GM18511 (cell line): ENCODE measurements at regions not wholly inside any gene's neighbourhood (a gene's known extent, or its start where the extent isn't known, plus 50 kb on each side); places are given as distances from the start of the nearest gene placed in this dataset.
"Not testable (repeated sequence)": the region's sequence is repeated elsewhere in the genome, so short reads cannot be mapped to it uniquely, and the experiment has no call there.

ENCODE experiments used
- ATAC-seq: cut with Tn5 transposase; IDR thresholded peaks from one replicate; pipeline ENCODE4 v1.9.1; 2021; ENCODE audit warnings: mild to moderate bottlenecking, moderate library complexity; ENCODE audit not compliant: unreplicated experiment

GRCh38 chr1:157328120-157328519 is 189.9 kb upstream of the ETV3 start:
- not testable (repeated sequence) for ATAC-seq

- ATAC-seq = no peak
Measured at GRCh38 chr1:157326173-157326859, 188.1 kb upstream of the ETV3 start.

- ATAC-seq = no peak
Measured at GRCh38 chr1:157325220-157325619, 187.0 kb upstream of the ETV3 start.

GRCh38 chr1:157321972-157322371 is 183.8 kb upstream of the ETV3 start:
- not testable (repeated sequence) for ATAC-seq

- no peak for ATAC-seq
Measured at GRCh38 chr1:157319567-157319966, 181.4 kb upstream of the ETV3 start.

- not testable (repeated sequence) for ATAC-seq
Measured at GRCh38 chr1:157317229-157317628, 179.0 kb upstream of the ETV3 start.

- ATAC-seq = no peak
Measured at GRCh38 chr1:157315544-157315943, 177.3 kb upstream of the ETV3 start.

GRCh38 chr1:157314408-157314807 is 176.2 kb upstream of the ETV3 start:
- ATAC-seq = no peak

GRCh38 chr1:157313240-157313807 is 175.1 kb upstream of the ETV3 start:
- no peak for ATAC-seq

GRCh38 chr1:157312082-157312812 is 174.1 kb upstream of the ETV3 start:
- no peak for ATAC-seq

- no peak for ATAC-seq
Measured at GRCh38 chr1:157311730-157312081, 173.5 kb upstream of the ETV3 start.

- peak; percentile 51 for ATAC-seq
Measured at GRCh38 chr1:157310805-157311729, 172.9 kb upstream of the ETV3 start.

- ATAC-seq = no peak
Measured at GRCh38 chr1:157310401-157310800, 172.2 kb upstream of the ETV3 start.

GRCh38 chr1:157307491-157307890 is 169.3 kb upstream of the ETV3 start:
- peak; percentile 69 for ATAC-seq

- ATAC-seq = no peak
Measured at GRCh38 chr1:157306896-157307295, 168.7 kb upstream of the ETV3 start.

GRCh38 chr1:157304271-157304670 is 166.1 kb upstream of the ETV3 start:
- ATAC-seq = no peak

- no peak for ATAC-seq
Measured at GRCh38 chr1:157302724-157303123, 164.5 kb upstream of the ETV3 start.

- ATAC-seq = no peak
Measured at GRCh38 chr1:157302199-157302497, 164.0 kb upstream of the ETV3 start.

GRCh38 chr1:157301477-157302198 is 163.4 kb upstream of the ETV3 start:
- no peak for ATAC-seq

GRCh38 chr1:157294387-157295145 is 156.4 kb upstream of the ETV3 start:
- ATAC-seq = not testable (repeated sequence)
